NCI-H2196 treated with DMSO at 0.1 percent for 48 hours (cell line): ENCODE measurements at regions not wholly inside any gene's neighbourhood (a gene's known extent, or its start where the extent isn't known, plus 50 kb on each side); places are given as distances from the start of the nearest gene placed in this dataset.

Experiments
- DNase-seq: peaks from one replicate; lab custom pipeline; 2025; ENCODE audit not compliant: unreplicated experiment; lab: John Stamatoyannopoulos, UW

DNA sequence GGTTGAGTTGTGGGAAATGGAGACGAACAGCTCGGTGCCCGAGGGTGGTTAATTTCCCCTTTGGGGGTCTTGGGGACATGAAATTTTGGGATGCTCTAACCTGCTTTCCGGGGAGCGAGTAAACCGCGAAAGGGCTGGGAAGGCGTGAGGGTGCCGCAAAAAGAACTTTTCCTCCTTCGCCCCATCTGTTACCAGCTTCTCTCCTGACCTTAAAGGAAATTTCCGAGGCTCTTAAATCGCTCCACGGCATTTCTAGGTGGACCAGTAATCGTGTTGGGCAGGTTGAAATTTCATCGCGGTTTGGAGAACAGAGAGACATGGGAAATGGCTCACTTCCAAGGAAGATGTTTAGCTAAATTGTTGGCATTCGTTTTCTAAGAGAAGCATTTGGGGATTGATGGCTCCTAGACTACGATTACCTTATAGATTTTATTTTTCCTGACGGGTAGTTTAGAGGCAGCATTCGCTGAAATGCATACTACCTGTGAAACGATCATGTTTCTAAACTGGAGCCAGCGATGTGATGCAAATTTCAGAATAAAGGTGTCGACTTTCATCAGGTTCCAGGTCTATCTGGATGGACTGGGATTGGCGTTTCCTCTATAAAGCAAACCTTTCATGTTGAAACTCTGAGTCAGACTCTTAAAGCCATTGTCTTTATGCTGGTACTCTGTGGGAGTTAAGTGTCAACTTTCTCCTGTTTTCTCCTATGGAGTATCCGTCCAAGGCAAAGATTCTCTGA lies 414.5 kb downstream of the PCNX1 start:
- peak; percentile 59 for DNase-seq

DNA sequence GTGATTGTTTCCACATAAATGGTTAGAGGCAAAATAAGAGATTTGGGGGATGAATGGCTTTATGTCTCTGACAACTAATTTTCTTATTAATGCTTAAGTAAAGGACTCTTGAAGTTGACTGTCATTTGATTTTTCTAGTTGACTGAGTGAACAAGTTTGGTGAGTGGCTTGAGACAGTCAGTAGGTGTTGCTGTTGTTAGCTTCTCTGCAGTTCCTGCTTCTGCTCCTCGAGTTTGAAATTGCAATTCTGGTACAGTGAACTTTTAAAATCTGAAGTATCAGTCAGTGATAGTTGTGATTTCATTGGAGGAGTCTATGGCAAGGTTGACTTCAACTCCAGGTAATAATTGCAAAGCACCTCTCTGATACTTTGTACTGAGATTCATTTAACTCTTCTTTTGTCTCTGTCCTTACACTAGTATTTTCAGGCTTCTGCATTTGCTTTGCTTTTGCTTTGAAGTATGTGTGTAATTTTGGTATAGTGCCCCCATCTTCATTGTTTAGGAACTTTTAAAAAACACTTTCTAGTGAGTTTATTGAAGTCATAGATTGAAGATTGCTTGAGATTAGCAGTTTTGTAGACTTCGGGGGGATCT lies 415.5 kb downstream of the PCNX1 start:
- peak; percentile 9 for DNase-seq

DNA sequence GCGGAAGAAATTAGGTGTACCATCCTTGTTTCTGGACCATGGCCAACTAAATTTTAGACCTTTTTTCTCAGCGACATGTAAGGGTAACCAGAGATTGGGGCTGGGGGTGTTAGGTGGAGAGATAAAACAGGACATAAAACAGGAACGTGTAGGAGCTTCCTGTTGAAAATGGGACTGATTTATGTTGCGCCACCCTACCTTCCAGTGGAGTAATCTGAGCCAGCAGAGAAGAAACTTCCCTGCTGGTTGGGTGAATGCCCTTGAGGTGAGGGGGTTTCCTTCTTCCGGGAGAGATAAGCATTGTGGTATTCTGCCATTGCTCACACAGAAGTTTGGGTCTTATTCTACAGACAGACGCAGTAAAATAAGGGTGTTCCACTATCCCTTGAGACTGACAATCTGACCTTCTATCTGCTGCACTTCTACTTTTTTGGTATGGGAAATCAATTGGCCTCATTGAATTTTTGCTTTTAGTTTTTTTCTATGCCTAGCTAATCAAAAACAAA lies 417.6 kb downstream of the PCNX1 start:
- no peak for DNase-seq

DNA sequence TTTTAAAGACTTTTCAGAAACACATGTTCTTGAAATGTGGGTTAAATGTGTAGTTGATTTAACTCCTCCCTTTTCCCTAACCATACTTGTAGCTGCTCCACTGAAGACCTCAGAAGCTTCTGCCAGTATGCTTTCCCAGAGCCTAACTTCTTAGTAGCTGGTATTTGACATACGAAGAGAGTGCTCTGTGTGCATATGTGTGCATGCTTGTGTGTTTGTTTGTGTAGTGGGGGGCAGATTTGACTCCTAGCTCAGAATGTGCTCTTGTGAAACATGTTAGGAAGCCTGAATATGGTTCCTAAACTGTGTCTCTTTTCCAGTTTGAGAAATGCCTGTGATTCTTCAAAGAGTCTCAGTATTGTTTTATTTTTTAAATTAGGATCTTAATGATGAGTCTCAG lies 420.4 kb downstream of the PCNX1 start:
- DNase-seq, result no peak

GRCh38 chr14:71328183-71328582 lies 420.9 kb downstream of the PCNX1 start:
- DNase-seq, result no peak

DNA sequence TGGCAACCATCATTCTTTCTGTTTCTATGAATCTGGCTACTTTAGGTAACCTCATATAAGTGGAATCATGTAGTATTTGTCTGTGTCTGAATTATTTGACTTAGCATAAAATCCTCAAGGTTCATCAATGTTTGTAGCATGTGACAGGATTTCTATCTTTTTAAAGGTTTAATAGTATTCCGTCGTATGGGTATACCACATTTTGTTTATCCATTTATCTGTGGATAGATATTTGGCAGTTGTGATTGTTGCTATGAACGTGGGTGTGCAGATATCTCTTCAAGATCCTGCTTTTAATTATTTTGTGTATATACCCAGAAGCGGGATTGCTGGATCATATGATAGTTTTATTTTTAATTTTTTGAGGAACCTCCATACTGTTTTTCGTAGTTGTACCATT lies 421.7 kb downstream of the PCNX1 start:
- no peak for DNase-seq

GRCh38 chr14:71331403-71331802 lies 424.1 kb downstream of the PCNX1 start:
- no peak for DNase-seq

DNA sequence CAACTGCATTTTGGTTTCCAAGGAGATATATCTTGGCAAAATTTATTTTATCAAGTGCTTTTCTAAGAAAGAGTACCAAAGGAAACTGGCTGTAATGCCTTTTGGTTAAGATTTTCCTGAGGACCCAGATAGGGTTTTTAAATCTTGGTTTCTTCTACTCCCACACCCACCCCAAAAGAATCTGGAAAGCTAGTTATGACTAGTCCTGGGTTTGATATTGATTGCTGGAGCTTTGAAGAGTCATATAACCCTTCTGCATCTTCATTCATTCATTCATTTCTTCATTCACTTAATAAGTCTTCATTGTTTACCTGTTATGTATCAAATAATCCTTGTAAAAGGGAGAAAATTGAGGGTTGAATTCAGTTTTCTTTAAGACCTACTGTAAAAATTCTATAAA lies 425.2 kb downstream of the PCNX1 start:
- no peak for DNase-seq

DNA sequence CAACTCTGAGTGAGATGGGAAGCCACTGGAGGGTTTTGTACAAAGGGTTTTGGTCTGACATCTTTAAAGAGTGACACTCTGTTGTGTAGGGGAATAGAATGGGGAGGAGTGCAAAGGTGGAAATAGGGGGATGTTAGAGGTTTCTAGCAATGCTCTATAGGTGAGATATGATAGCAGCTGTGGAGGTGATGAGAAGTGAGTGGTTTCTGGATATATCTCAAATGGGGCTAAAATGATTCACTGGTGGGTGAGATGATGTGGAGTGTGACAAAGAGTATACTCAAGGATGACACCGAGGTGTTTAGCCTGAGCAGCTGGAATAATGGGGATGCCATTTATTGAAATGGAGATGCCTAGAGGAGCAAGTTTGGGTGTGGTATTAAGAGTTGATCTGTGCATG lies 426.4 kb downstream of the PCNX1 start:
- DNase-seq, result no peak

DNA sequence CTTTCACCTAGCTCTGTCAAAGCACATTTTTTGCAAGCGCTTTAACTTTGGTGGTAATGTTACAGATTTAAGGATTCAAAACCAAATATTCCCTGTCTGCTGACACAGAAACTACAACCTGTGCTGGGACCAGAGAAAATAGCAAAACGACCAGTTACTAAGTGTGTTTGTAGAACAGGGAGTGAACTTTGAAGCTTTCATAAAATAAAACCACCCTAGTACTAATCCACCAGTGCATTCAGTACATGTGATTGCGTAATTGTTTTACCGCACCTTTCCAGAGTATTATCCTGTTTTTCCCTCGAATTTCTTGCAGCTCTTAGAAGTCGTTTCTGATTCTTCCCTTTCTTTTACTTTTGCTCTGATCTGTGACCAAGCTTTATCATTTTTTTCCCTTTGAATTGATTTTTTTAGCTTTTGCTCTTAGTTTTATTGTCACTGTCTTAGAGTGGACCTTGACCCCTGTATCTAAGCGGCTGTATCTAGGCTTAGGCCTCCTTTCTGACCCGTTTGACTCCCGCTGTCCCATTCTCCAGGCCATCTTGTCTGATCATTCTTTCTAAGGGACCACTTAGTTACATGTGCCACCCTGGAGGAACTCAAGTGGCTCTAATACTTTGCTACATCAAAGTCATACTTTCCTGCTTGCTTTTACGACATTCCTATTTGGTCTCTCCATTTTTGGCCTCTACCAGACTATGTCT lies 429.4 kb downstream of the PCNX1 start:
- no peak for DNase-seq

DNA sequence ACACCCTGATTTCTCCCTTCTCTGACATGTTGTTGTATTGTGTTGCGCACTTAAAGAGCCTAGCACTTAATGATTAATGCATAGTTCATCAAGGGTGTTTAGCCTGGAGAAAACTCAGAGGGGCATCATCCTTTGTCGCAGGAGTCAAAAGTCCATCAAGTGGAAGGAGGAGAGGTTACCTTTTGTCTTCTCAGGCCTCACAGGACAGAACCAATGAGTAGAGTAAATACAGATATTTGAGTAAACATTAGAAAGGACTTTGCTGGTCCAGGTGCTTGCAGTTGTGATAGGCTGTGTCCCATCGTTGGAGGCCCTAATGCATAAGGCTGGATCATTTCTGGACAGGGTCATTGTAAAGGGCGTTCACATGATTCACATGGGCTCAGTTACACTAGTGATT lies 430.9 kb downstream of the PCNX1 start:
- no peak for DNase-seq

GRCh38 chr14:71339650-71340415 lies 432.6 kb downstream of the PCNX1 start:
- DNase-seq, result no peak

DNA sequence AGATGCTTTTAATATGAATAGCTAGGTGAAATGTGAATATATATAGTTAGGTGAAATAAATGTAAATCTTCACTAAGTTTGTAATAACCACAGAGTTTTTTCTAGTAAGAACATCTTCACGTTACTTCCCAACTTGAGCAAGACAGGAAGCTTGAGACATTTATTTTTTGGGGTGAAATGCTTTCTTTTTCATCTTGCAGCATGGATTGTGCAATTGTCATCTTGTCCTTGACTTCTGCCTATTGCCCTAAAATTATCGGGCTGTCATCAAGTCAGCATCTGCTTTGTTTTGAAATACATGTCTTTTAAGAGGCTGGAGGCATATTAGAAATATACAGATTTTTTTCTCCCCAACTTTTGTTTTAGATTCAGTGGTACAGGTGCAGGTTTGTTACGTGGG lies 433.9 kb downstream of the PCNX1 start:
- no peak for DNase-seq

DNA sequence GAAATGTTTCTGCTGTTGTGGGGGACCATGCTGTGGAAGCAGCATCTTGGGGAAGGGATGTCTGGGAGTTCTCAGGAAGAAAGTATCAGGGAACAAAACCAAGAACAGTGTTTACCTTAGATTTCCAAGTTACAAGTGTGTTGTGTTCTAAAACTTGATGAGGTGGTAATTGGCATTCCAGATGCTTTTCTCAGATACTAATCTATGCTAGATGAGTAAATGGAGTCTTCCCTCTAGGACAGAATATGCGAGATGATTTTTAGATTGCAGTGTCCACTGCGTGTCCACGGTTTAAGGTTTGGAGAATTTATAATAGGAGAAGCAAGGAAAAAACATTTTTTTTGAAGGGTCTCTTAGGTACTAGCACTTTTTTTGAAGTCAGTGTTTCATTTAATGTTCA lies 436.5 kb downstream of the PCNX1 start:
- DNase-seq, result no peak

DNA sequence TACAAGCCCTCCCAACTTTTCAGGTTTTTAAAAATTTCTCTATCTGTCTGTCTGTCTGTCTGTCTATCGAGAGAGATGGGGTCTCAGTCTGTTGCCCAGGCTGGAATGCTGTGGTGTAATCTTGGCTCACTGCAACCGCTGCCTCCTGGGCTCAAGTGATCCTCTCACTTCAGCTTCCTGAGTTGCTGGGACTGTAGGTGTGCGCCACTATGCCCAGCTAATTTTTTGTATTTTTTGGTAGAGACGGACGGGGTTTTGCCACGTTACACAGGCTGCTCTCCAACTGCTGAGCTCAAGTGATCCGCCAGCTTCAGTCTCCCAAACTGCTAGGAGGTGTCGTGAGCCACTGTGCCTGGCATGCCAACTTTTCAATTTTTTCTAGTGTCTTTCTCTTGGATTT lies 437.2 kb downstream of the PCNX1 start:
- no peak for DNase-seq

DNA sequence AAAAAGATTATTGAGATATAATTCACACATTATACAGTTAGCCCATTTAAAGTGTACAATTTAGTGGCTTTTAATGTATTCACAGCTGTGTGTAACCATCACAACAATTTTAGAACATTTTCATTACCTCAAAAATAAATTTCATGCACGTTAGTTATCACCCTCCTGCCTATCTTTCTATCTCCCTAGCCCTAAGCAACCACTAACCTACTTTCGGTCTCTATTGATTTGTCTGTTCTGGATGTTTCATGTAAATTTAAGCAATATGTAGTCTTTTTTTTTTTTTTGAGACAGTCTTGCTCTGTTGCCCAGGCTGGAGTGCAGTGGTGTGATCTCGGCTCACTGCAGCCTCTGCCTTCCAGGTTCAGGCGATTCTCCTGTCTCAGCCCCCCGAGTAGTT lies 439.4 kb downstream of the PCNX1 start:
- no peak for DNase-seq

- no peak for DNase-seq
These were observed 441.1 kb downstream of the PCNX1 start for GRCh38 chr14:71348394-71348793.

- DNase-seq, result no peak
These were observed 441.6 kb downstream of the PCNX1 start for GRCh38 chr14:71348817-71349216.

GRCh38 chr14:71354142-71354541 lies 446.9 kb downstream of the PCNX1 start:
- DNase-seq, result no peak

DNA sequence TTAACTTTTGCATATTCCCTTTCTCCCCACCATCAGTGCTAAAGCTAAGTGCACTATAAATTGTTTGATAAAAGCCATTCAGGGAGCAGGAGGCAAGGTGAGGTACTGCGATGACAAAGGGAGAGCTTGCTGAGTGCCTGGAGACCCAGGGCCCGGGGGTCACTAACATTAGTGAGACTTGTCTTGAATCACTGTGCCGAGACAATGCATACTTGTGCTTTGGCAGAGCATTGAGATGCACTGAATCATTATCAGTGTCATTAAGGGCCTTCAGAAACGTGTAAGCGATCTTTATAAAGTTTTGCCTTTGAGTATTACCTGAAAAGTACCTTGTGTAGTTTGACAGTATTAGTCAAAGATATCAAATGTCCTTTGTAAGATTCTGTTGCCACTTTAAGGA lies 447.5 kb downstream of the PCNX1 start:
- no peak for DNase-seq
